ENCODE measurements at regions not wholly inside any gene's neighbourhood (a gene's known extent, or its start where the extent isn't known, plus 50 kb on each side); places are given as distances from the start of the nearest gene placed in this dataset.

GRCh38 chr9:89797255-89797654, 192.4 kb downstream of the GADD45G start:
- DNase-seq = no peak

- DNase-seq = no peak
Measured at GRCh38 chr9:89797937-89798455, 193.2 kb downstream of the GADD45G start.

GRCh38 chr9:89798547-89799120, 193.8 kb downstream of the GADD45G start:
- peak; percentile 2 for DNase-seq

- DNase-seq = no peak
Measured at GRCh38 chr9:89799221-89799620, 194.4 kb downstream of the GADD45G start.

- DNase-seq = no peak
Measured at GRCh38 chr9:89799766-89800165, 195.0 kb downstream of the GADD45G start.

GRCh38 chr9:89801341-89801740, 196.5 kb downstream of the GADD45G start:
- DNase-seq = no peak

- DNase-seq = no peak
Measured at GRCh38 chr9:89801742-89802670, 197.2 kb downstream of the GADD45G start.

GRCh38 chr9:89802781-89803355, 198.1 kb downstream of the GADD45G start:
- DNase-seq = no peak

GRCh38 chr9:89803403-89803802, 198.6 kb downstream of the GADD45G start:
- DNase-seq = no peak

GRCh38 chr9:89804766-89805531, 200.1 kb downstream of the GADD45G start:
- DNase-seq = no peak

- DNase-seq = no peak
Measured at GRCh38 chr9:89805571-89806292, 200.9 kb downstream of the GADD45G start.

- DNase-seq = no peak
Measured at GRCh38 chr9:89806371-89807100, 201.7 kb downstream of the GADD45G start.

GRCh38 chr9:89807101-89807395, 202.2 kb downstream of the GADD45G start:
- no peak for DNase-seq

GRCh38 chr9:89807682-89808075, 202.9 kb downstream of the GADD45G start:
- no peak for DNase-seq

GRCh38 chr9:89808076-89808755, 203.4 kb downstream of the GADD45G start:
- DNase-seq = peak; percentile 24

GRCh38 chr9:89808756-89809181, 204.0 kb downstream of the GADD45G start:
- DNase-seq = no peak

- peak; percentile 59 for DNase-seq
Measured at GRCh38 chr9:89810431-89810830, 205.6 kb downstream of the GADD45G start.

GRCh38 chr9:89811356-89811755, 206.5 kb downstream of the GADD45G start:
- DNase-seq = no peak

GRCh38 chr9:89811886-89812450, 207.2 kb downstream of the GADD45G start:
- no peak for DNase-seq

- DNase-seq = no peak
Measured at GRCh38 chr9:89812556-89813181, 207.9 kb downstream of the GADD45G start.

All from NCI-H82 (cell line).